WTC11 (cell line): ENCODE measurements at regions not wholly inside any gene's neighbourhood (a gene's known extent, or its start where the extent isn't known, plus 50 kb on each side); places are given as distances from the start of the nearest gene placed in this dataset.

Experiments used
- ATAC-seq: fragments of 200-7000 bp; cut with Tn5 transposase; 2 replicates; pipeline ENCODE4 v1.10.0; 2021; ENCODE audit warnings: mild to moderate bottlenecking, moderate library complexity
- CTCF ChIA-PET: fragments of 300-600 bp; sonication (Branson Sonifier 250); formaldehyde crosslinking; loops from one replicate; lab custom pipeline; 2021; ENCODE audit warnings: antibody characterized with exemption; lab: Charles Lee
- POLR2A ChIA-PET: fragments of 350-600 bp; sonication (Branson Sonifier 250); formaldehyde crosslinking; loops from one replicate; lab custom pipeline; 2021; ENCODE audit warnings: antibody characterized with exemption; lab: Charles Lee
- DNase-seq: peaks from one replicate; pipeline ENCODE4 v3.0.0; 2021; ENCODE audit warnings: low spot score
- H3K27ac Mint-ChIP-seq: 2 replicates; pipeline ENCODE4 v1.8.0; 2021; ENCODE audit warnings: mixed read lengths
- H3K27me3 Mint-ChIP-seq: 2 replicates; pipeline ENCODE4 v1.8.0; 2021; ENCODE audit warnings: low read depth, mild to moderate bottlenecking, moderate library complexity, mixed read lengths
- H3K36me3 Mint-ChIP-seq: 2 replicates; pipeline ENCODE4 v1.8.0; 2021; ENCODE audit warnings: mixed read lengths
- H3K4me1 Mint-ChIP-seq: 2 replicates; pipeline ENCODE4 v1.8.0; 2022; ENCODE audit warnings: mixed read lengths
- H3K4me3 Mint-ChIP-seq: 2 replicates; pipeline ENCODE4 v1.8.0; 2021; ENCODE audit warnings: mild to moderate bottlenecking, moderate library complexity, mixed read lengths
- H3K9me3 Mint-ChIP-seq: 2 replicates; pipeline ENCODE4 v1.8.0; 2021; ENCODE audit warnings: mixed read lengths
- CREB1 ChIP-seq: sonication (generic); formaldehyde crosslinking; IDR thresholded peaks from 2 replicates; pipeline ENCODE4 v1.8.0; 2023; ENCODE audit warnings: mild to moderate bottlenecking, missing genetic modification reagents
- FOXP4 ChIP-seq: sonication (generic); formaldehyde crosslinking; IDR thresholded peaks from 2 replicates; pipeline ENCODE4 v1.8.0; 2022; ENCODE audit warnings: mild to moderate bottlenecking, missing genetic modification reagents
- GRHL2 ChIP-seq: fragments of 250-450 bp; sonication (Bioruptor Pico); IDR thresholded peaks from 2 replicates; pipeline ENCODE4 v1.8.0; 2022; ENCODE audit warnings: mild to moderate bottlenecking, moderate library complexity; ENCODE audit not compliant: insufficient replicate concordance, severe bottlenecking
- JAZF1 ChIP-seq: fragments of 250-450 bp; sonication (Bioruptor Pico); IDR thresholded peaks from 2 replicates; pipeline ENCODE4 v1.9.0; 2021; ENCODE audit warnings: moderate library complexity, mild to moderate bottlenecking, inconsistent platforms
- MLX ChIP-seq: sonication (generic); formaldehyde crosslinking; IDR thresholded peaks from 2 replicates; pipeline ENCODE4 v1.8.1; 2023; ENCODE audit warnings: mild to moderate bottlenecking, missing genetic modification reagents, moderate library complexity
- MXD4 ChIP-seq: fragments of 250-450 bp; sonication (Bioruptor Pico); IDR thresholded peaks from 2 replicates; pipeline ENCODE4 v1.8.0; 2021; ENCODE audit warnings: mild to moderate bottlenecking, moderate library complexity, borderline replicate concordance
- SMAD3 ChIP-seq: sonication (generic); formaldehyde crosslinking; IDR thresholded peaks from 2 replicates; pipeline ENCODE4 v1.8.0; 2022; ENCODE audit warnings: missing genetic modification reagents, mild to moderate bottlenecking, borderline replicate concordance
- TEAD4 ChIP-seq: sonication (generic); formaldehyde crosslinking; IDR thresholded peaks from 2 replicates; pipeline ENCODE4 v1.8.0; 2022; ENCODE audit warnings: mild to moderate bottlenecking, missing genetic modification reagents
- ZMAT4 ChIP-seq: fragments of 250-450 bp; sonication (Bioruptor Pico); IDR thresholded peaks from 2 replicates; pipeline ENCODE4 v1.9.0; 2021; ENCODE audit warnings: mild to moderate bottlenecking
- ZNF121 ChIP-seq: sonication (generic); formaldehyde crosslinking; IDR thresholded peaks from 2 replicates; pipeline ENCODE4 v1.8.0; 2023; ENCODE audit warnings: missing genetic modification reagents
- ZNF232 ChIP-seq: sonication (generic); formaldehyde crosslinking; IDR thresholded peaks from 2 replicates; pipeline ENCODE4 v1.8.0; 2022; ENCODE audit warnings: mild to moderate bottlenecking, missing genetic modification reagents
- ZNF263 ChIP-seq: sonication (generic); formaldehyde crosslinking; IDR thresholded peaks from 2 replicates; pipeline ENCODE4 v1.8.1; 2022; ENCODE audit warnings: low read depth, mild to moderate bottlenecking, moderate library complexity, missing genetic modification reagents
- ZNF317 ChIP-seq: sonication (generic); formaldehyde crosslinking; IDR thresholded peaks from 2 replicates; pipeline ENCODE4 v1.8.1; 2023; ENCODE audit warnings: low read depth, mild to moderate bottlenecking, moderate library complexity, missing genetic modification reagents, borderline replicate concordance
- TF ChIP-seq, protein P1 (sequence below): sonication (generic); formaldehyde crosslinking; IDR thresholded peaks from 2 replicates; pipeline ENCODE4 v1.8.1; 2023; ENCODE audit warnings: mild to moderate bottlenecking, missing genetic modification reagents
- TF ChIP-seq, protein P2 (sequence below): sonication (generic); formaldehyde crosslinking; IDR thresholded peaks from 2 replicates; pipeline ENCODE4 v1.8.0; 2022; ENCODE audit warnings: mild to moderate bottlenecking, missing genetic modification reagents
- TF ChIP-seq, protein P3 (sequence below): sonication (generic); formaldehyde crosslinking; IDR thresholded peaks from 2 replicates; pipeline ENCODE4 v1.8.0; 2022; ENCODE audit warnings: missing genetic modification reagents

DNA sequence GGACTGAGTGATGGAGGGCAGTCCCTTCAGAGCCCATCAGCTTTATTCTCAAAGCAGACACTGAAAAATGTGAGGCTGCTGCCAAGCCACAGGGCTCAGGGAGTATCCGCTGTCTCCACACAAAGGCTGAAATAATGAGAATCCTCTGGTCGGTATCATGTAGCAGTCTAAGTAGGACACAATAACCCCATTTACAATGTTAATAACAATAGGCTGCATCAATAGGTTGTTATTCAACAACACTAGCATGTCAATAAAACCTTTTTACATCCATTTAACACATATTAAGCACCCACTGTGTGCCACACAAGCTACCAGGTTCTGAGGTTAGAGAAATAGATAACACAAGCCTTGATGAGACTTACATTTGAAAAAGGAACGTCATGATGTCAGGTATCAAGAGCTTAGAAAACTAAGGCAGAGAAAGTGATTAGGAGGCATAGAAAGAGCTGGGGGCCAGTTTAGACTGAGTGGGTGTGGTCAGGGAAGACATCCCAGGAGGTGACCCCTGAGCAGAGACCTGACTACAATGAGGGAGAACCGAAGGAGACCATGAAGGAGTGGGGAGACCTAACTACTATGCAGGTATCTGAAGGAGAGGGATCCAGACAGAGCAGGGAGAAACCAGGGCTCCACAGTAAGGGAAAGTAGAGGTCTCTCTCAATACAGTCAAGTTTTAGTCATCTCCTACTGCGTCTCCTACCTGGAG, 140.1 kb upstream of the GRIA1 start (continued):
- peak; percentile 78; the same call in 1 of the 2 replicates for TF ChIP-seq FOXP4 (CRISPR knock-in tag)
- no peak for TF ChIP-seq ZNF263
- TF ChIP-seq CREB1 (CRISPR knock-in tag), result no peak
- no peak for TF ChIP-seq JAZF1 (CRISPR knock-in tag)

GRCh38 chr5:153352685-153353219, 137.7 kb upstream of the GRIA1 start:
- Mint-ChIP-seq H3K27me3 (peaks cover 61% of the 10 kb centered on the region), H3K4me3 (no peak overlapping the region), H3K9me3 (peaks cover 12% of the 10 kb centered on the region), H3K27ac (no peak overlapping the region; the same call in 1 of the 2 replicates), H3K36me3 (no peaks in the 10 kb centered on the region), H3K4me1 (peaks cover 47% of the 10 kb centered on the region)
- TF ChIP-seq, protein P1, sequence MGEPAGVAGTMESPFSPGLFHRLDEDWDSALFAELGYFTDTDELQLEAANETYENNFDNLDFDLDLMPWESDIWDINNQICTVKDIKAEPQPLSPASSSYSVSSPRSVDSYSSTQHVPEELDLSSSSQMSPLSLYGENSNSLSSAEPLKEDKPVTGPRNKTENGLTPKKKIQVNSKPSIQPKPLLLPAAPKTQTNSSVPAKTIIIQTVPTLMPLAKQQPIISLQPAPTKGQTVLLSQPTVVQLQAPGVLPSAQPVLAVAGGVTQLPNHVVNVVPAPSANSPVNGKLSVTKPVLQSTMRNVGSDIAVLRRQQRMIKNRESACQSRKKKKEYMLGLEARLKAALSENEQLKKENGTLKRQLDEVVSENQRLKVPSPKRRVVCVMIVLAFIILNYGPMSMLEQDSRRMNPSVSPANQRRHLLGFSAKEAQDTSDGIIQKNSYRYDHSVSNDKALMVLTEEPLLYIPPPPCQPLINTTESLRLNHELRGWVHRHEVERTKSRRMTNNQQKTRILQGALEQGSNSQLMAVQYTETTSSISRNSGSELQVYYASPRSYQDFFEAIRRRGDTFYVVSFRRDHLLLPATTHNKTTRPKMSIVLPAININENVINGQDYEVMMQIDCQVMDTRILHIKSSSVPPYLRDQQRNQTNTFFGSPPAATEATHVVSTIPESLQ (CRISPR knock-in tag), result no peak
- TF ChIP-seq SMAD3 (CRISPR knock-in tag) (no peak), GRHL2 (CRISPR knock-in tag) (no peak), ZNF232 (CRISPR knock-in tag) (no peak)
- ATAC-seq, result no peak
- POLR2A ChIA-PET, result no interaction called here
- CTCF ChIA-PET, result no interaction called here
- DNase-seq, result no peak

DNA sequence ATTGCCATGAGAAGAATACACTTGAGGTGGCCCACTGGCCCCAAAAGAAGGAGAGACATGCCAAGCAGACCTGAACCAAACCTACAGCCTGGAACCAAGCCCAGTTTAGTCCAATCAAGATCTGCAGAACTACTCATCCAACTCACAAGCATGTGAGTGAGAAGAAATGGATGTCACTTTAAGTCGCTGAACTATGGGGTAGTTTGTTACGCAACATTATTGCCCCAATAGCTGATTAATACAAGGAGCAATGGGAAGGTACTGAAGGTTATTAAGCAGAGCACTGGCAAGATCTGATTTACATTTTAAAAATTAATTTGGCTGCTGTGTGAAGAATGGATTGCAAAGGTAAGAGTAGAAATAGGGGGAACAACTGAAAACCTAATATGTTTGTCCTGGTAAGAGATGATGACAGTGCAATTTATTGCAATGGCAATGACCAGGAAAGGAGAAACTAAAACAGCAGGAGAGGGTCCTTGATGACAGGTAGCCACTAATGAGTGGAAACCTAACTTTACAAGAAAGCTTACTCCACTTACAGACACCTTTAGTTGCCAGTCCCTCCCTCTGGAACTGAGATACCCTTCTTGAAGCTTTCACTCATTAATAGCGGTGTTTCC, 132.9 kb upstream of the GRIA1 start:
- DNase-seq (no peak), ATAC-seq (no peak)
- POLR2A ChIA-PET, result no interaction called here
- CTCF ChIA-PET, result no interaction called here
- no peak overlapping the region for H3K4me3 Mint-ChIP-seq
- H3K9me3 Mint-ChIP-seq, result peaks cover 12% of the 10 kb centered on the region
- no peak overlapping the region for H3K27ac Mint-ChIP-seq
- peaks cover 10% of the 10 kb centered on the region for H3K4me1 Mint-ChIP-seq
- no peaks in the 10 kb centered on the region for H3K36me3 Mint-ChIP-seq
- TF ChIP-seq ZNF121 (no peak), ZNF317 (CRISPR knock-in tag) (no peak)
- peaks cover 16% of the 10 kb centered on the region for H3K27me3 Mint-ChIP-seq

DNA sequence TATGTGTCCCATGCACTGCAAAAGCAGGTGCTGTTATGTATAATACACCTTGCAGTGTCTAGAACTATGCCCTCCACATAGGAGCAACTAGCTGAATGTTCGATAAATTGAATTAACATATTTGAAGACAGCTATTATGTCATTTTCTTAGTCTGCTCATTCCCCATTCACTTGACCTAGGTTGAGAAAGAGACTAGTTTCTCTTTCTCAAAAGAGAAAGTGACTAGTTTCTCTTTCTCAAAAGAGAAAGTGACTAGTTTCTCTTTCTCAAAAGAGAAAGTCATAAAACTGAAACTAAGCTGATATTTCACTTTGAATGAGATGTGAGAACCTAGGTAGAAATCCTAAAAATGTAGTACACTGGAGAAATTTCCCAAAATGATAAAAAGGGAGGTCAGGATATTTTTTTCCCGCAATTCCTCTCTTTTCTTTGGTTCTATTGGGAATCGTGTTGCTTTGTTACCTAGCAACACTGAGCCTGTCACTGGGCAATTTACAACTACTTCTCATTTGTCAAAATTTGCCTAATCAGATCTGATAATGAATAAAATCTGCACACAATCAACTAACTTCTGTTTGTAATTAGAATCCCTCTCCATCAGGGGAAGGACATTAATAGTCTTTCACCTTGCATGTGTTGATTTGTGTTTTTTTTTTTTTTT, 132.0 kb upstream of the GRIA1 start:
- no peak for ATAC-seq
- no peak for DNase-seq
- ChIA-PET POLR2A (no interaction called here), CTCF (no interaction called here)
- peaks cover 7% of the 10 kb centered on the region for H3K27me3 Mint-ChIP-seq
- no peak overlapping the region for H3K27ac Mint-ChIP-seq
- no peaks in the 10 kb centered on the region for H3K36me3 Mint-ChIP-seq
- H3K9me3 Mint-ChIP-seq, result peaks cover 12% of the 10 kb centered on the region
- H3K4me1 Mint-ChIP-seq, result peaks cover 2% of the 10 kb centered on the region
- H3K4me3 Mint-ChIP-seq, result no peak overlapping the region
- TF ChIP-seq MLX (no peak), TEAD4 (CRISPR knock-in tag) (no peak), MXD4 (no peak), JAZF1 (CRISPR knock-in tag) (no peak), ZMAT4 (CRISPR knock-in tag) (no peak)
- TF ChIP-seq, protein P2, sequence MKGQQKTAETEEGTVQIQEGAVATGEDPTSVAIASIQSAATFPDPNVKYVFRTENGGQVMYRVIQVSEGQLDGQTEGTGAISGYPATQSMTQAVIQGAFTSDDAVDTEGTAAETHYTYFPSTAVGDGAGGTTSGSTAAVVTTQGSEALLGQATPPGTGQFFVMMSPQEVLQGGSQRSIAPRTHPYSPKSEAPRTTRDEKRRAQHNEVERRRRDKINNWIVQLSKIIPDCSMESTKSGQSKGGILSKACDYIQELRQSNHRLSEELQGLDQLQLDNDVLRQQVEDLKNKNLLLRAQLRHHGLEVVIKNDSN, result no peak
- TF ChIP-seq, protein P3, sequence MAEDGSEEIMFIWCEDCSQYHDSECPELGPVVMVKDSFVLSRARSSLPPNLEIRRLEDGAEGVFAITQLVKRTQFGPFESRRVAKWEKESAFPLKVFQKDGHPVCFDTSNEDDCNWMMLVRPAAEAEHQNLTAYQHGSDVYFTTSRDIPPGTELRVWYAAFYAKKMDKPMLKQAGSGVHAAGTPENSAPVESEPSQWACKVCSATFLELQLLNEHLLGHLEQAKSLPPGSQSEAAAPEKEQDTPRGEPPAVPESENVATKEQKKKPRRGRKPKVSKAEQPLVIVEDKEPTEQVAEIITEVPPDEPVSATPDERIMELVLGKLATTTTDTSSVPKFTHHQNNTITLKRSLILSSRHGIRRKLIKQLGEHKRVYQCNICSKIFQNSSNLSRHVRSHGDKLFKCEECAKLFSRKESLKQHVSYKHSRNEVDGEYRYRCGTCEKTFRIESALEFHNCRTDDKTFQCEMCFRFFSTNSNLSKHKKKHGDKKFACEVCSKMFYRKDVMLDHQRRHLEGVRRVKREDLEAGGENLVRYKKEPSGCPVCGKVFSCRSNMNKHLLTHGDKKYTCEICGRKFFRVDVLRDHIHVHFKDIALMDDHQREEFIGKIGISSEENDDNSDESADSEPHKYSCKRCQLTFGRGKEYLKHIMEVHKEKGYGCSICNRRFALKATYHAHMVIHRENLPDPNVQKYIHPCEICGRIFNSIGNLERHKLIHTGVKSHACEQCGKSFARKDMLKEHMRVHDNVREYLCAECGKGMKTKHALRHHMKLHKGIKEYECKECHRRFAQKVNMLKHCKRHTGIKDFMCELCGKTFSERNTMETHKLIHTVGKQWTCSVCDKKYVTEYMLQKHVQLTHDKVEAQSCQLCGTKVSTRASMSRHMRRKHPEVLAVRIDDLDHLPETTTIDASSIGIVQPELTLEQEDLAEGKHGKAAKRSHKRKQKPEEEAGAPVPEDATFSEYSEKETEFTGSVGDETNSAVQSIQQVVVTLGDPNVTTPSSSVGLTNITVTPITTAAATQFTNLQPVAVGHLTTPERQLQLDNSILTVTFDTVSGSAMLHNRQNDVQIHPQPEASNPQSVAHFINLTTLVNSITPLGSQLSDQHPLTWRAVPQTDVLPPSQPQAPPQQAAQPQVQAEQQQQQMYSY, result no peak
